NCI-H2107 treated with DMSO at 0.1 percent for 48 hours (cell line): ENCODE measurements at regions not wholly inside any gene's neighbourhood (a gene's known extent, or its start where the extent isn't known, plus 50 kb on each side); places are given as distances from the start of the nearest gene placed in this dataset.

Source experiments
- DNase-seq: peaks from one replicate; lab custom pipeline; 2025; ENCODE audit not compliant: unreplicated experiment; lab: John Stamatoyannopoulos, UW

DNA sequence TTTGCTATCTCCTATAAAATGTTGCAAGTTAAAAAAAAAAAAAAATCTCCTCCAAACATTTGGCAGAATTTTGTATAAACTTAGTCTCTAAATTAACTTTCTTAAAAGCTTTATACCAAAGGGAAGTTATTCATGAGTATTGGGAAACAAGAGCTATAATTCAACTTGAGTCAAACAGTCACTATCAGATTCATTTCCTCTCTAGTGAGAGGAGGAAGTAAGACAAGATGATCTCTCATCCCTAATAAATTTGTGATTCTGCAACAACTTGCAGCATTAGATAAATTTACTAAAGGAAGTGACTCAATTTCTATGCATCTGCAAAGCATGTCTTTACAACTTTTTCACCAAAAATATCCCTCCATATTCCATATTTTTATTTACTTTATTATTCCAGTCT lies 135.4 kb upstream of the GNPDA2 start:
- DNase-seq, result no peak

DNA sequence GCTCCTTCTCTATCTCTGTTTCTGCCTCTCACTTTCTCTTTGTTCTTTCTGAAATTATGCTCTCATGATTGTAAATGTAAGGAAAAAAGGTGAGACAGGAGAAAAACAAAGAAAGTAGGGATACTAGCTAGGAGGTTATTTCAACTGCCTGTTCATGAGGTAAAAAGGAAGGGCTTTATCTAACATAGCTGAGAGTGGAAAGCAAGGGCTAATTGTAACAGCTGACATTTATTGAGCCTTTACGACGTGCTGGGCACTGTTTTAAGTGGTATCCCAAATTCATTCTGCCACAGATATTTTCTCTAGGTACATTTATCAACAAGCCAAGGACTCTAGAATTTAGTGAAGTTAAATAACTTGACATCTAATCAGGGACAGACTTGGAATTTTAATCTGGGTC lies 133.1 kb upstream of the GNPDA2 start:
- DNase-seq, result no peak

DNA sequence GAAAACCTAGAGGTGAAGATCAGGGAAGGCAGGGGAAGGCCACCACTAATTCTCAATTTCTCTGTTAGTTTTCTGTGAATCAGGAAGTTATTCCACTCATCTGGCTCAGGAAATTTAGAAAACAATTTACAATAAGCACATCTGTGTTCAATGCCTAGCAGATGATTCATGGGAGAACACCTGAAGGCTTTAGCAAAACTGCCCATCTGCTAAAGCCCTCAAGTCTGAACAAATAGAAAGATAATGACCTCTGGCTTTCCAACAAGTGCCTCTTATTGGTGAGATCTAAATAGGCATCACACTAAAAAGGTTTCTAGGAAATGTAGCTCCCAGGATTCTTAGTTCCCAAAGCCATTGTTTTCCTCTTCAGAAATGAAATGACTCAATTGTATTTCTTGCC lies 122.1 kb upstream of the GNPDA2 start:
- no peak for DNase-seq

DNA sequence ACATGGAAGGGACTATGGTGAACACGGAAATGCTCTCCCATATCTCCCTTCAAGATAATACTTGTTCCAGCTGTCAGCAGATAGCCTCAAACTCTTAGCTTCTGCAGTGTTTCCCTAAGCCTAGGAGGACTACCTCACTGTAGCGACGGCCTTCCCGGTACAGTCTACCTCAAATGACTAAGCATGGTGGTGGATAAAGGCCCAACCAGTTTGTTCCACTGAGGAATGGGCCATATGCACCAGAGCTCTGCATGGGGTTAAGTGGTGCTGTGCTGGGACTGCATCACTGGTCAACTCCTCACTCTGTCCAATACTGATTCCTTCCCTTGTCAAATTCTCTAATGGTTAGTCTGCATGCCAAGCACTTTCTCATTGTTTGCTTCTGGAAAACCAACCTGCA lies 119.6 kb upstream of the GNPDA2 start:
- DNase-seq, result no peak

DNA sequence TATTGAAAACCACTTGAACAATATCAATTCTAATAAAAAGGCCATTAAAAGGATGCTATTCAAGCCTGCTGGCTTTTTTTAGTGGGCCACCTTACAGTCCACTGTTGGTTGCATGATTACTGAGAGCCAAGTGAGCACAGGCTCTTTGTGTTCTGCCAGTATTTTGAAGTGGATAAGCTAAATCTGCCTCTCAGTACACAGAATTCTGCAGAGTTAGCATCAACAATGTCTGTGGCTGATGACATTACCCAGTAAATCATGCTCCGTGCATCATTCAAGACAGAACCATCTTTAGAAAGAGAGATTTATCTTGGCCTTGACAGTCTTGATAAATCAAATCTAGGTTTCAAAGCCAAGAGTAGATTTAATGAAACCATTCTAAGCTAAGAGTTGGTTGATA lies 119.0 kb upstream of the GNPDA2 start:
- no peak for DNase-seq

DNA sequence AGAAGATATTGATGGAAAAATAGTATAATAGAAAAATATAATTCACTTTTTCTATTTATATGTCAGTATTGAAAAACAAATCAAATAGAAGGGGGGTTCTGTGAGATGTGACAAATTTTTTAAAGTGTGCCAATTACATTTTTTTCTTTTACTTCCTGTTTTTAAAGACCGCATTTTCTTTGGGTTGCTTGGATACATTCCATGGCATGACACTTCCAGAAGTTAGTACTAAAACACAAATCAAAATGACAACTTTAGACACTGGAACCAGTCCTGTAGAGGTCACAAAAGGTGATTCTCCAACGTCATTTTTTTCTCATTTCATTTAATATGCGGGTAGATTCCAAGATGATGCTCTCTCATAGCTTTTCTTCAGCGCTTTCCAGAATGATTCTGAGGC lies 116.2 kb upstream of the GNPDA2 start:
- DNase-seq, result no peak

DNA sequence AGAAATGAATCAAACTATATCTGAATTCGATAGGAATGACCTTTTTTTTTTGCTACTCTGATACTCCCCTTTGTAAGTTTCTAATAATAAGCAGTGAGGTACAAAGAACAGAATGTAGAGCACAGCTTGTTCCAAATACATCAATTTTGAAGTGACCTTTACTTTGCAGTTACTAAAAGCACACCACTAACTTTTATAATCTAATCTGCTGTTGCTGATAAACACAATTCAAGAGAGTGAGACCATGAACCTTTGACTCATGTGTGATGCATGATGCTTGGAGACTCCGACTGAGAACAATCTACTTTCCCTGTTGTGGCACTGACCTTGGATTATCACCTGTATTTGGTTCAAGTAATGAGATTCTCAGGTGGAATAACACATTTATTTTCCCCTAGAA lies 91.6 kb upstream of the GNPDA2 start:
- DNase-seq, result no peak

DNA sequence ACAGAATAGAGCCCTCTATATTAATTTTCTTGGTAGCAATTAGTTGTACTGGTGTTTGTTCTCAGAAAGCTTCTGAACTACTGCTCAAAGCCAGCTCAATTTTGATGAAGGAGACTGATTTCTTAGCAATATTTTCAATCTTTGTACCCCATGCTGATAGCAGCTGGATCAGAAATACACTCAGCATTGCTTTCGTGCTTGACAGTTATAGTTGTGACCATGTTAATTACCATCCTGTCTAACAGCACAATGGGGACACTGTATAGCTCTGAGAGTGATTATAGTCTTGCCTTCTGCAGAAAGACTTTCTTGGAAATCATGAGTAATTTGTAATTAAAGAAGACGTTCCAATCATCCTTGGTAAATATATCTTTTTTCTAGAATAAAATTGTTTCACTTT lies 79.7 kb upstream of the GNPDA2 start:
- no peak for DNase-seq

DNA sequence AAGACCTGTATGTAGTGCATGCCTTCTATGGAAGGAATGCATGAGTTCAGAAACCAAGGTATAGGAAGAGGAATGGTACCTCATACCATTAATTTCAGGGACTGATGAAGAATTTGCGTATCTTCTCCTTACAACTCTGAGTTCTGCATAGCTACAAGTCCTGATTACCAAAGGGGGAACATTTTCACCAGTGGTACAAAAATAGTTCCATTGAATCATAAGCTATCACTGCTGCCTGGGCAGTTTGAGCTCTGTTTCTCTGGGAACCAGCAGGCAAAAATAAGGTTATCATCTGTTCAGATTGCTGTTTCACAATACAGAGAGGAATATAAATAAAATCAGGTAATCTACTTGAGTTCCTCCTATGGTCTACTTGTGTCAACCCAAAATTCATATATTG lies 77.9 kb upstream of the GNPDA2 start:
- DNase-seq, result no peak

DNA sequence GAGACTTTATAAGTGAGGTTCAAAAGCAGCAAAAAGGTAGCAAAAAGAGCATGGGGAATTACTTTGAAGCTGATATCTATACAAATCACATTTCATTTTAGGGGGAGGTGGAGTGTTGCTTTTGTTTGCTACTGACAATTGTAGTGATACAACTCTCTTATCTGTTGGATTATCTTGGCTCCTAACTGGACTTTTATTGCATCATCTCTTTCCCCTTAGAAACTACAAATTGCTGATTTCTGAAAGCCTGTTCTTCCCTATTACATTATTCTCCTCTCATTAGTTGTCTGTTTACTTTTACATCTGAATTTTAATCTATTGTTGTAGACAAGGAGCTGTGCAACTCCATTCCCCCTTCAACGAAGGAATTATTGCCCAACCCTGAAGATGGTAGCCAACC lies 75.0 kb upstream of the GNPDA2 start:
- no peak for DNase-seq

DNA sequence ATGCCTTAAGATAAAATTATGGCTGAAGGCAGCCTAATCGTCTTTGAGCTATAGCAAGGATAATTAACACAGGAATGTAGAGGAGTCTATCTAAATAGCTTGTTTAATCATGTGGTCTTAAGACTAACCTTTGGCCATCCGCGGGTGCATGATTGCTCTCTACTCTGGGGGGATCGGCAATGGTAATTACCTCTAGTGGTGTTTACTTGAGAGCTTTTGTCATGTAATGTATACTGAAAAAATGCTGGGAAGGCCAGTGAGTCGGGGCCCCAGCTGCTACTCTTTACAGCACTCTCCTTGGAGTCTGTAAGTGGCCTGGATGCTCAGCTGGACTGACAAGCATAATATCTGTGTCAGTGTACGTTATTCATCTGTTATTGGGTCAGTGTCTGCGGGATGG lies 65.5 kb upstream of the GNPDA2 start:
- no peak for DNase-seq

DNA sequence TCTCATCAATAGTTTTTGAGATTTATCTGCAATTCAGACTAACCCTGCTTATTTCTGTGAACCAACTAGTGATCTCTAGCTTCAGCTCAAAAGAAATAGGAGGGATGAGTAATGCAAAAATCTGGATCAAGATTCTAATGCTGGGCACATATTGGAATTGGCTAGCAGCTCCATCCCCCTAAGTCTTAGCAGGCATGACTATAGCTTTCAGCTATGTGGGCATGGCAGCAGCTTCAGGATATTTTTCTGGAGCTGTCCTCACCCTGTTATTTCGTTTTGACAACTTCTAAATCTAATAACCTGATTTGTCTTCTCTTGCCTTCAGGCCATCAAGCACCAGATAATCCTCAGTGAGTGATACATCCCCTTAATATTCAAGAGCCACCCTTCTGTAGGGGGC lies 50.8 kb upstream of the GNPDA2 start:
- DNase-seq, result no peak
